Nucleus accumbens (tissue), 56 donors: ENCODE measurements at regions not wholly inside any gene's neighbourhood (a gene's known extent, or its start where the extent isn't known, plus 50 kb on each side); places are given as distances from the start of the nearest gene placed in this dataset.

Experiments used
- DNase-seq, 56 donors: peaks; one replicate each; lab custom pipeline; 2025; lab: John Stamatoyannopoulos, UW

DNA sequence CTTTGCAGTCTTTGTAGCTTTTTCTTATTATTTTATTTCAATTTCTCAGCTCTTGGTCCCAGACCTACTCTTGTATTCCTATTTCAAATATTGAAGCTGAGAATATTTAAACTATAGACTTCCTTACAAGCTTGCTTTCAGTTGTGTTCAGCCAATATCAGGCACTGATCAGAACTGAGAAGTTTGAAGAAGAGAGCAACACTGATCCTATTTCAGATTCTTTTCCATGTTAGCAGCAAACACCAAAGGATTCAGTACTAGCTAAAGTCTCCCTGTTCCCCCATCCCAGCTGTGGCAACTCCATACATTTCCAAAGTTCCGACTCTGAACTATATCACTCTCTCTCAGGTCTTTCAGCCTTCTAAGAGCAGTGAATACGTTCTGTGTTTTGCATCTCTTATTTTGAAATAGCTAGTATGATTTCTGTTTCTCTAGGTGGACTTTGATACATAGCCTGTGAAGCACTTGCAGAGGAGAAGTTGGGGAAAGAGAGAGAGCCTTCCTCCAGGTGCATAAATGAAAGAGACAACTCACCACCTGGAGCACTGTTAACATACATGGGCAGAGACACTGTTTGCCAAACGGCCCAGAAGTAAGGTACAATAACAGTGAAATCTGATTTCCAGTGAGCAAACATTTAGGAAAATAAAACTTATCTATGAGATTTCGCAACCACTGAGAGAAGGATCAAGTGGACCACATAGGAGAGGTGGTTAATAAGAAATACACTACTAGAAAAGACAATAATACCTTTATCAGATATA lies 135.0 kb upstream of the ZNF804A start:
- no peak for DNase-seq

DNA sequence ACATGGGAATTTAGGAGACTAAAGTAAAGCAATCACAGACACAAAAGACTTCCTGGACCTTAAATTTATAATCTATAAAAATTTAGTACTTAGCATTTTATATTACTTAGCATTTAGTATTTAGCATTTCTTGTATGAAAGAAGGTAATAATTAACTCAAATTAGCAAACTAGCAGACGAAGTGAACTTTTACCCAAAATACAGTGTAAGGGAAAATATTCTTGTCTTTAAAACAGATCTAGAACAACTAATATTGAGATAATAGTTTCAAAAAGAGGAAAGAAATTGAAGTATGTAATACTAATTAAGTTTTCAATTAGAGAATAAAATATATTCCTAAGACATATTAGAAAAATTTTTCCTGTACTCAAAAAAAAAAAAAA lies 134.5 kb upstream of the ZNF804A start:
- no peak for DNase-seq

DNA sequence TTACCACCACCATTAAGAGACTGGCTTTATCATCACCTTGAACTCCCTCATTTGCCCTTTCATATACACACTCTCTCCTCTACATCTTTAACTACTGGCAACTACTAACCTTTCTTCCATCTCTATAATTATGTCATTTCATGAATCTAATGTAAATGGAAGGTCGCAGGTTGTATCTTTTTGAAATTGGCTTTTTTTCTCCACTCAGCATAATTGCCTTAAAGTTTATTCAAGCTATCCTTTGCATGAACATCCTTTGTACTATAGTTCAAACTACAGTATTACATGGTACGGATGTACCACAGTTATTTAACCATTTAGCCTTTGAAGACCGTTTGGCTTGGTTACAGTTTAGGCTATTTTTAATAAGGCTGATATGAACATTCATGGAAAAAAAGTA lies 129.5 kb upstream of the ZNF804A start:
- no peak for DNase-seq

DNA sequence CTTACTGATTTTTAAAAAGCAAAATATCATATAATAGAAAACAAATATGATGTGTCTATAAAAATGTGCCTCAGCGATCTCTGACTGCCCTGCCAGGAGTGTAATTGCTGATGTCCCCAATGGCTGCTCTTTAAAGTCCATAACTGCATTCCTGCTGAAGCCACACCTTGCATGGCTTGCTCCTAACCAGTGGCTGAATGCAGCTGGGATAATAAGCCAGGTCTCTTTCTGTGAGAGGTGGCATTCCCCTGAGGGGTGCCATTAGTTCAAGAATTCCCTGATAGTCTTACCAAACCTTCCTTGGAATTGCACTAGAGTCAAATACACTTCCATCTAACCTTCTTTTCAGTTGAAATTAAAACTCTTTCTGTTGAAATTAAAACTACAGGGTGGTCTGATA lies 125.8 kb upstream of the ZNF804A start:
- no peak for DNase-seq

DNA sequence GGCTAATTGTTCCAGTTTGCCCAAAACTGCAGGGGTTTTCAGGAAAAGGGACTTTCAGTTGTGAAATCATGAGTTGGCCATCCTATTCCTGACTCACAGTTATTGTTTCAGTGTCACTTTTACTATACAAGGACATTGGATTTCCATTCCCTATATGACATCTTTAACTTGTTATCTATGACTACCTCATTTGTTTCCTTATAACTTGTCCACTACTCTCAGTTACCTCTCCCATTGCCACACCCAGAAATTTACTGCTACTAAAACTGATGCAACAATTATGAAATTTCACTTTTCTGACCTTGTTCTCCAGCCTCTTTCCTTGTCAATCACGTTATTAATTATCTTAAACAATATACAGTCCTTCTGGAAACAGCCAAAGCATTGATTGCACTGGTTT lies 116.5 kb upstream of the ZNF804A start:
- no peak for DNase-seq

DNA sequence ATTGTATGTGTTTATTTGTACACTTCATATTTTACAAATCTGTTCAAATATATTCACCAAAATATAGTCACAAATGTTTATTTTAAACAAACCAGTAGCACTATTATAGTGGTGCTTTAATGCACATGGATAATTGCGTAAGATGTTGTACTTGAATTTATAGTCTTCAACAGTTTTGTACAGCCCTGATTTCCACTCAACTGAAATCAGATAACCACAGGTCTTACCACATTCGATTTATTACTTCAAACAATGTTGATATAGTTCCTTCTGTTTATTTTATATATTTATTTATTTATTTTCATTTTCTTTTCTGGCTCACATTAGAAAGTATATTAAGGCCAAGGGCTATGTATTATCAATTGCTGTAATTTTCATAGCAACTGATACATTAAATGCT lies 99.4 kb upstream of the ZNF804A start:
- no peak for DNase-seq

DNA sequence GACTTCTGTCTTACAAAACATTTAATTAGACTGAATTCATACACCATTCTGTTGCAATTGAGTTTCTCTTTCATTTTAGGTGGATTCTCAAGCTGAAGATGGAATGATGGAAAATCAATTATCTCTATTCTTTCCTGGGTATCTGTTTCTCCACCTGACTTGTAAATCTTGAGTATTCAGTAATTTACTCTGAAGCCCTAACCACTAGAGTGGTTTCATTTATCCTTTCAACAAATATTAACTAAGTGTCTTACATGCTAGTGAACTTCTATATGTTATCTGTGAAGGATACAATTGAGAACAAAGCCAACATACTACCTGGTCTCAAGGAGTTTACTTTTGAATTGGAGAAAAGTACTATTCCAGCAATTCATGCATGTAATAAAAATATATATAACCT lies 94.1 kb upstream of the ZNF804A start:
- DNase-seq: no peak

DNA sequence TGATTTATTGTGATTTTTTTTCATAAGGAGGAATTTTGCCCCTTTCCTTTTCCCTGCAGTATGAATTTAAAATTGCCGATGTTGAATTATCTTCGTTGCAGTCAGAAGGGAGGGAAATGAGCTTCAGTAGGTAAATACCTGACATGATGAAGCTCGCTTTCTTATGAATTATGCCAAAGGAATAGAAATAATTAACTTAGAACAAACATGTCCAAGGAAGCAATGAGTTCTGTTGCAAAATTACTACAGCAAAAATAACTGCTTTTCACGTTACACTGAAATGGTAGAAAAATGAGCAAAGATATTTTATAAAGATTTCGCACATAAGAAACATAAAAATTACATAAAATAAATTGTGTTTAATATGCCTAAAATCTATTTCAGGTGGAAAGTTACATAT lies 91.1 kb upstream of the ZNF804A start:
- no peak for DNase-seq

DNA sequence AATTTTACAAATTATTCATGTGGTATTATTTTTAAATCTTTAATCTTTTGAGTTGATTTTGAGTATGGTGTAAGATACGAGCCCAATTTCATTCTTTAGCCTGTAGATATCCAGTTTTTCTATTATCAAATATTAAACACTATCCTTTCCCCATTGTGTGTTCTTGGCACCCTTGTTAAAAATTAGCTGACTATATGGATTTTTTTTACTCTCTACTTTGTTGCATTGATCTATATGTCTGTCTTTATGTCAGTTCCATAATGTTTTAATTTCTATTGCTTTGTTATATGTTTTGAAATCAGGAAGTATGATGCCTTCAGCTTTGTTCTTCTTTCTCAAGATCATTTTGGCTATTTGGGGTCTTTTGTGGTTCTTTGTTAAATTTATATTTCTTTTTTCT lies 80.9 kb upstream of the ZNF804A start:
- DNase-seq: no peak

DNA sequence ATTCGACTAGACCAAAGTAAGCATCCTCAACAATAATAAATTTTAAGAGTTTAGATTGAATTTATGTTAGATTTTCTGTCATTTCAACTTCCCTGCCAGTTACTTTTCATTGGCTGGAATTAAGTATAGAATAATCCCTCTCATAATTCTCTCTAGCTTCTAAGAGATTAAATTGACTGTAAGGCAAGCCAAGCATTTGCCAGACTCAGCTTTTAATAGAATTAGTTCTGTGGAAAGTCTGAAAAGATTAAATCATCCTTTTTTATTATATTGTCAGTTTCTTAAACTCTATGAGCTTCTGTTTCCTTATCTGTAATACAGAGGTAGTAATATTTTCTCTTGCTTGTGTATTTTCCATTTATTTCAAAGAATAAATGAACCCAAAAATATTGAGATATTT lies 77.9 kb upstream of the ZNF804A start:
- no peak for DNase-seq

DNA sequence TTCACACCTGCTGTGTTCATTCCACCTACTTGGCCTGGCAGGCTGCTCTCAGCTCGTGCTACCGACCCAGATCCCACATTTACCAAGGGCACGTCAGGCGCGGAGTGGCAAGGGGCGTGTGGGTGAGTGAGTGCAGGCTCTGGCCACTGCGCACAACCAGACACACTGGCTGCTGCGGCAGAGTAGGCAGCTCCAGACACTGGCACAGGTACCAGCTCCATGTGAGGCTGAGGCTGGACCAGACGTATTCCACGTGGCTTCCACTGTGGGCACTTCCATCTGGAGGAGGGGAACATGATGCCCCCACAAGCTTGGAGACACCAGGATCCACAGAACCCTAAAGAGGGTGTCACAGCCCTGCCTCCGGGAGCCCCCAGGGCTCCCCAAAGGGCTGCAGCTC lies 74.6 kb upstream of the ZNF804A start:
- DNase-seq: peak in 1 of 56 donors; percentile 3

DNA sequence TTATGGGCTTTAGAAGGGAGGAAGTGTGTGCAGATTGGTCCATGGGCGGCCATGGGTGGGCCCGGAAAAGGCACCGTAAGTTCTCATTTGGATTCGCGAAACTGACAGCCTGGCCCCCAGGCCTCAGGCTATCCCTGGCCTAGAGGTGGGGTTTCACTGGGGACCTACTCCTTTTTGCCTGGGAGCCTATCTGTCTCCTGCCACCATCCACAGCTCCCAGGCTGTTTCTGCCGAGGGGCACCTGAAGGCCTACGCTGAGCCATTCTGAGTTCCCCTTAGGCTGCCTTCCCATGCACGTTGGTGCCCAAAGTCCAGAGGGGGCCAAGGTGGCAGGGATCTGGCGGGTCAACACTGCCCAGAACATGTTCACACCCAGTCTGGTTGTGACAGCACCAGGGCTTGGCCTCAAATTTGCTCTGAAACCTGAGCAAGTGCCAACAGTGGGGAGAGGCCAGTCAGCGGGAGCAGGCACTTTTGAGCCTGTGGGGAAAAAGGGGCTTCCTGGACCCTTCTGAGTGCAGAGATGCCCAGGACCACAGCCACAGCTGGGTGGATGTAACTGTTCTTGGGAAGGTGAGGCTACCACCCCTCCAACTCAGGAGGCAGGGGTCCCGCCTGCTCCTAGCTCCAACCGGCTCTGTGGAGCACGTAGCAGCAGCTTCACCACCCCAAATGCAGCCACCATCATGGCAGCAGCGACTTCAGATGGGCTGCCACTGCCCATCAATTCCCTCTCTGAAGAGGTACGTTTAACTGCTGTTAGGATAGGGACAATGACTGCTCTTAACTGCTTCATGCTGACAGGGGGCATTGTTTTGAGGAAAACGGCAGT lies 73.6 kb upstream of the ZNF804A start:
- no peak for DNase-seq

DNA sequence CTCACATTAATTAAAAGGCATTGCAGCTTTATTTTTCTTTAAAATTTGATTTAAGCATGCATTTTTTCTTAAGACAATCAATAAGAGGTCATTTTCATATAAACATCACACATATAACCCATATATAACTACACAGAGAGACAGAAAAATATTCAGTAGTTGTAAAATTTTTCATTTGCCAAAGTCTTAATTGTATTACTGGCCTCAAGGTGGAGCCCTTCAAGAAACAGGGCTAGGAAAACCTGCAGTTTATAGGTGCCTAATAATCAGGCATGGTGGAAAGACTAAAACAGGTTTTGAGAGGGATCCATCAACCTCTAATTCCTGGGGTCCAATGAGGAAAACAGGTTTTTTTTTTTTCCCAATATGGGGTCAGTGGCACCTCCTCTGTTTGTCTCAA lies 71.3 kb upstream of the ZNF804A start:
- no peak for DNase-seq

DNA sequence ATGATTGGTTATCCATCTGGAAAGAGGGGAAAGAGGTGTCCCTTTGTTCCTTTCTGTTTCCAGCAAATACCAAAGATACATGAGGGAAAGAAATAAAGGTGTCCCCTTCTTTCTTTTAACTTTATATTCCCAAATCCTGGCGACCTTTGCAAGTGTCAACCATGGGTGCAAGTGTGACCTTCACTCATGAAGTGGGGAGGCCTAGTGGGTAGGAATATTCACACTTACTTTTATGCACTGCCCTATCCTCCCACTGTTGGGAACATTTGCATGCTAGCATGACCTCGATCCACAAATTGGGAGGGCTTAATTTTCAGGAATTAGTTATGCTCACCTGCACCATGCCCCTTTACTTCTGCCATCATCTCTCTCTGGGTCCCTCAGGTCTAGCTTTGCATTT lies 70.2 kb upstream of the ZNF804A start:
- no peak for DNase-seq

DNA sequence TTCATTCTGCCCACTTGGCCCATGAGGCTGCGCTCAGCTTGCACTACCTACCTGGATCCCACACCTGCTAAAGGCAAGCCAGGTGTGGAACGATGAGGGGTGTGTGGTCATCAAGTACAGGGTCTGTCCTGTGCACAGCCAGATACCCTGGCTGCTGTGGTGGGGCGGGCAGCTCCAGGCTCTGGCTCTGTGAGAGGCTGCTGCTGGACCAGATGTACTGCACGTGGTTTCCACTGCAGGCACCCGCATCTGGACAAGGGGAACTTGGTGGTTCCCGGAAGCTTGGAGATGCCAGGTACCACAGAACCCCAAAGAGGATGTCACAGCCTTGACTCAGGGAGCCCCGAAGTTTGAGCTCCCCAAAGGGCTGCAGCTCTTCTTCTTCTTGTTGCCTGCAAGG lies 68.1 kb upstream of the ZNF804A start:
- DNase-seq: no peak

DNA sequence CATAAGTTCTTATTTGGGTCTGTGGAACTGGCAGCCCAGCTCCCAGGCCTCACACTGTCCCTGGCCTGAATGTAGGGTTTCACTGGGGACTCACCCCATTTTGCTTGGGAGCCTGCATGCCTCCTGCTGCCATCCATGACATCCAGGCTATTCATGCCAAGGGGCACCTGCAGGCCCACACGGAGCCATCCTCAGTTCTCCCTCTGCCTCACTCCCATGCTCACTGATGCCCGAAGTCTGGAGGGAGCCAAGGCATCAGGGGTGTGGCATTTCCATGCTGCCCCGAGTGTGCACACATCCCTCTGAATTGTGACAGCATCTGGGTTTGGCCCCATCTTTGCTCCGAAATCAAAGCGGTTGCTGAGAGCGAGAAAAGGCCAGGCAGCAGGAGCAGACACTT lies 67.4 kb upstream of the ZNF804A start:
- no peak for DNase-seq

DNA sequence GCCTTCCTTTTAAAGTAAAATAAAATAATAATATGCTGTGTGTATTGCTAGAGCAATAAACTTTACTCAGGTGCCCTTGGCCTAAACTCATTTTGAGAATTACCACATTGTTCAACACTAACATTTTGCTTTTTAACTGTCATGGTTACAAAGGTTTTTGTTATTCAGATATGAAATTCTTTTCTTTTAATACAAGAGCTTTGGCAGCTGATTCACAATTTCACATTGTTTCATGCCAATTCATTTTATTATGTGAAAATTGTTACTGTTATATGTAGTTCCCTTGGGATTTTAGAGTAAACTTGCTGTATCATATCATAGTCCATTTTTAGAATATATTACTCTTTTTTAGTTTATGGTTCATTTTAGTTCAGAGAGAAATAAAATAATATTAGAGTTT lies 65.8 kb upstream of the ZNF804A start:
- DNase-seq: no peak

DNA sequence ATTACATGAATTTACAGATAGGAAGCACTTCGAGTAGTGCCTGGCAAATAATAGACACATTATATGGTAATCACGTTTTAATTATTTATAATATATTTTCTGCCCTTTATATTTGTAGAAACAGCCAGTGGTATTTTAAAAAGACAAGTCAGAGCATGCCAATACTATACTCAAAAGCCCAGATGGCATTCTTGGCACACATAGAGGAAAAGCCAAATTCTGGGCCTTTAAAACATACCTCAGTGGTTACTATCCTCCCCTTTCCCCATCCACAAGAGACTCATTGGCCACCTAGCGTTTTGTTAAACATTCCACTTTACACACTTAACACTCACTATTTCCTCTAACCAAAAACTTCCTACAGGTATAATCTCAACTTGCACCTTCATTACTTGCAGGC lies 63.3 kb upstream of the ZNF804A start:
- no peak for DNase-seq

DNA sequence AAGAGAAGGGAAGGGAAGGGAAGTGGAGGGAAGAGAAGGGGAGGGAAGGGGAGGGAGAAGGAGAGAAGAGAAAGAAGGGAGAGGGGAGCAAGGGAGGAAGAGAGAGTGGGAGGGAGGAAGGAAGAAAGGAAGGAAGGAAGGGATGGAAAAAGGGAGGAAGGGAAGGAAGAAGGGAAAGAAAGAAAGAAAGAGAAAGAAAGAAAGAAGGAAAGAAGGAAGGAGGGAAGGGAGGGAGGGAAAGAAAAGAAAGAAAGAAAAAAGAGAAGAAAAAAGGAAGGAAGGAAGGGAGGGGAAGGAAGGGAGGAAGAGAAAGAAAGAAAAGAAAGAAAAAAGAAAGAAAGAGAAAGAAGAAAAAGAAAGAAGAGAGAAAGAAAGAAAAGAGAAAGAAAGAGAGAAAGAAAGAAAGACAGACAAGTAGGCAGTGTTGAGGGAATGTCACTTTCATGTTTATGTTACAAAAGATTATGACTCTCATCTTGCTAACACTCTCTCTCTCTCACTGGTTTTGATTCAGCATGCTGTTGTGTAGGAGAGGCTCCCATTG lies 58.0 kb upstream of the ZNF804A start:
- DNase-seq: no peak

DNA sequence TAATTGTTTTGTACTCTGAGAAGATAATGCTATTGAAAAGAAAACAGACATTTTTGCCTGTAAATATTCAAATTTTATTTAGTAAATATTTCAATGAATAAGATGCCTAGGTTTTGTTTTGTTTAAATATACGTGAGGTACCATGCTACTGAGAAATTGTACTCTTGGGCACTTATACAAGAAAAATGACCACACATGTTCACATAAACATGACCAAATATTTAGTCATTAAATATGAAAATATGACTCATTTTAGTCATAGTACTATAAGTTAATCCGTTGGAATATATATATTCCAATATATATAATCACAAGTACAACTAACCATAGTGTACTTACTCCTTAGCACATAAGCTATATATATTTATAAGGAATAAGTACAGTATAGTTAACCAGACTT lies 56.7 kb upstream of the ZNF804A start:
- DNase-seq: no peak

DNA sequence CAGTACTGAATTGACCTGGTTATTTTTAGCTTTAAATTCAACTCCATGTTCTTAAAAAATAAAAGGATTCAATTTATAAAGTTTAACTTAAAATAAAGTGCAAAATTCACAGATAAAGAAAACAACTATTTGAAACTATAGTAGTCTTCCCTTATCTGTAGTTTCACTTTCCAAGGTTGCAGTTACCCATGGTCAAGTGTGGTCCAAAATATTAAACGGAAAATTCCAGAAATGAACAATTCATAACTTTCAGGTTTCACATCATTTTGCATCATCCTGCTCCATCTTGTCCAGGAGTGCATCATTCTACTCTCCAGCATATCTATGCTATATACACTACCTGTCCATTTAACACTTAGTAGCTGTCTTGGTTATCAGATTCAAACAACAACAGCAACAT lies 54.5 kb upstream of the ZNF804A start:
- no peak for DNase-seq
